ENCODE measurements at regions not wholly inside any gene's neighbourhood (a gene's known extent, or its start where the extent isn't known, plus 50 kb on each side); places are given as distances from the start of the nearest gene placed in this dataset.

GRCh38 chr3:139746481-139746880, 68.7 kb upstream of the NMNAT3 start:
- H2AFZ ChIP-seq (ENCODE audit: low read depth, low read length, poor library complexity, severe bottlenecking) = no peak overlapping the region
- H3K36me3 ChIP-seq (ENCODE audit: control insufficient read depth in 1 of 2, insufficient read depth in 2 of 2, low read length in 2 of 2) = no peaks in the 10 kb centered on the region
- ATAC-seq (no peak), DNase-seq (ENCODE audit: low read depth, low spot score) (no peak)
- H3K4me1 ChIP-seq (ENCODE audit: control insufficient read depth in 1 of 2, insufficient read depth in 2 of 2, low read length in 2 of 2) = no peaks in the 10 kb centered on the region
- peaks cover 16% of the 10 kb centered on the region for H3K27me3 ChIP-seq (ENCODE audit: insufficient read depth, low read length)
- H3K9me3 ChIP-seq (ENCODE audit: control insufficient read depth in 1 of 2, insufficient read depth in 1 of 2, low read depth in 1 of 2, low read length in 2 of 2) = no peaks in the 10 kb centered on the region
- H3K9me2 ChIP-seq (ENCODE audit: insufficient read depth) = no peaks in the 10 kb centered on the region
- no peak overlapping the region for H3K4me2 ChIP-seq (ENCODE audit: low read length)
- POLR2A ChIA-PET = no interaction called here
- no peaks in the 10 kb centered on the region; the same call in 1 of the 2 replicates for H4K20me1 ChIP-seq (ENCODE audit: insufficient read depth)
- H3K4me3 ChIP-seq (replicated peaks in 1 of 2; ENCODE audit: low read depth in 1 of 2, low read length in 2 of 2) = no peak overlapping the region
- H3K9ac ChIP-seq (ENCODE audit: low read length) = no peak overlapping the region
- CTCF ChIA-PET = no interaction called here
- BruUV-seq (replicated peaks) = no TSS peak
- RAD21 ChIA-PET (ENCODE audit: low non-redundant PET in 1 of 2, low total read pairs in 2 of 2, uncharacterized antibody in 2 of 2, unreplicated experiment in 2 of 2) = no interaction called here
- no peaks in the 10 kb centered on the region for H3K79me2 ChIP-seq (ENCODE audit: insufficient read depth, low read length)
- intact Hi-C loops (cut with micrococcal nuclease) = loop anchor here (5.0 kb wide), 1 partner anchor 121 kb away; no protein-coding TSS in a partner anchor
- TF ChIP-seq EZH2phosphoT487 (IDR thresholded peaks at IDR 0.05; ENCODE audit: borderline replicate concordance) (no peak), EGR1 (IDR thresholded peaks at IDR 0.05; ENCODE audit: low read depth) (no peak), POLR2A (IDR thresholded peaks at IDR 0.05; ENCODE audit: borderline replicate concordance, extremely low read depth, insufficient read depth, insufficient read length) (no peak), FOSL1 (IDR thresholded peaks at IDR 0.05; ENCODE audit: low read depth) (no peak), SP1 (IDR thresholded peaks at IDR 0.05; ENCODE audit: low read depth) (no peak), JUND (IDR thresholded peaks at IDR 0.05) (no peak), ZNF274 (IDR thresholded peaks at IDR 0.05; ENCODE audit: low read depth, low read length) (no peak), POLR2AphosphoS5 (IDR thresholded peaks at IDR 0.05; ENCODE audit: low read depth, low read length) (no peak), ELF1 (IDR thresholded peaks at IDR 0.05; ENCODE audit: borderline replicate concordance, low read depth) (no peak), ZFX (IDR thresholded peaks at IDR 0.05) (no peak), REST (IDR thresholded peaks at IDR 0.05; ENCODE audit: low read depth) (no peak), CEBPB (IDR thresholded peaks at IDR 0.05; ENCODE audit: low read depth) (no peak), ATF3 (IDR thresholded peaks at IDR 0.05) (no peak)
- H3K27ac ChIP-seq (ENCODE audit: low read depth, low read length) = no peak overlapping the region

Data from HCT116 (cell line).